ENCODE measurements at regions not wholly inside any gene's neighbourhood (a gene's known extent, or its start where the extent isn't known, plus 50 kb on each side); places are given as distances from the start of the nearest gene placed in this dataset.

- TF ChIP-seq GABPA (IDR thresholded peaks at IDR 0.05; ENCODE audit: low read depth) (no peak), TAF1 (IDR thresholded peaks at IDR 0.05; ENCODE audit: borderline replicate concordance, low read depth, low read length) (no peak), SMC3 (IDR thresholded peaks at IDR 0.05; ENCODE audit: low read depth, low read length) (no peak), POLR2AphosphoS5 (IDR thresholded peaks at IDR 0.05; ENCODE audit: low read depth, low read length) (no peak), CTCF (IDR thresholded peaks at IDR 0.05) (no peak), MAX (IDR thresholded peaks at IDR 0.05; ENCODE audit: low read depth) (no peak), REST (IDR thresholded peaks at IDR 0.05; ENCODE audit: low read depth, low read length) (no peak), EP300 (IDR thresholded peaks at IDR 0.05; ENCODE audit: borderline replicate concordance in 1 of 2, low read depth in 1 of 2, low read length in 1 of 2) (no peak)
These were observed 108.2 kb upstream of the SETMAR start for GRCh38 chr3:4195006-4195405.
